OCI-LY3 (cell line): ENCODE measurements at regions not wholly inside any gene's neighbourhood (a gene's known extent, or its start where the extent isn't known, plus 50 kb on each side); places are given as distances from the start of the nearest gene placed in this dataset.

ENCODE experiments used
- EZH2phosphoT487 ChIP-seq: fragments of 200-600 bp; shearing (Covaris generic); IDR thresholded peaks from 2 replicates; pipeline ENCODE4 v1.6.1; 2018; ENCODE audit warnings: antibody characterized with exemption, mixed run types, low read depth
- TF ChIP-seq, protein P1 (sequence below): fragments of 200-600, 300-600 bp; sonication (generic); IDR thresholded peaks from 2 replicates; pipeline ENCODE4 v1.5.1; 2014; ENCODE audit warnings: antibody characterized with exemption, low read length, low read depth

DNA sequence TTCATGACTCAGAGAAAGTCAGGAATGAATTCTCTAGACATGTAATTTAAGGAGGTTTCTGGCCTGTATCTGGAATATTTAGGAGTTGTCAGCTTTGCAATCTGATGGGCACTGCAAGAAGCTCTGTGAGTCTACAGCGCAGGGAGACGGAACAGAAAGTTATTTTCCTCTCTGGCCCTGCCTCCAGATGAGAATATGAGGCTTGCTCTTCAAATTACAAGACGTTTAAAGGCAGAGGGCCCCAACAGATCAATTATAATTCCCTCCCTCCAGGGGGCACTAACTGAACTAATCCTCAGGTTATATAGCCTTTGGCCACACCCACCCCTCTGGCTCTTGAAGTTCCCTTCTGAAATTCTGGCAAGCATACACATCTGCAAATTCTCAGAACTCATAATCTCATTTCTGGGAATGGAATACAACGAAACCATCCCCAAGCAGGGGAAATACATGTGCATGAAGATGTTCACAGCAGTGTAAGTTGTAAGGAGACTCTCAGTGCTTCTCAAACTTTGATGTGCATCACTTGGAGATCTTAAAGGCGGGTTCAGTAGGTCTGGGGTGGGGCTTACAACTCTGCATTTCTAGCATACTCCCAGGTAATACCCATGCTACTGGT lies 307.6 kb downstream of the CWC27 start:
- TF ChIP-seq, protein P1, sequence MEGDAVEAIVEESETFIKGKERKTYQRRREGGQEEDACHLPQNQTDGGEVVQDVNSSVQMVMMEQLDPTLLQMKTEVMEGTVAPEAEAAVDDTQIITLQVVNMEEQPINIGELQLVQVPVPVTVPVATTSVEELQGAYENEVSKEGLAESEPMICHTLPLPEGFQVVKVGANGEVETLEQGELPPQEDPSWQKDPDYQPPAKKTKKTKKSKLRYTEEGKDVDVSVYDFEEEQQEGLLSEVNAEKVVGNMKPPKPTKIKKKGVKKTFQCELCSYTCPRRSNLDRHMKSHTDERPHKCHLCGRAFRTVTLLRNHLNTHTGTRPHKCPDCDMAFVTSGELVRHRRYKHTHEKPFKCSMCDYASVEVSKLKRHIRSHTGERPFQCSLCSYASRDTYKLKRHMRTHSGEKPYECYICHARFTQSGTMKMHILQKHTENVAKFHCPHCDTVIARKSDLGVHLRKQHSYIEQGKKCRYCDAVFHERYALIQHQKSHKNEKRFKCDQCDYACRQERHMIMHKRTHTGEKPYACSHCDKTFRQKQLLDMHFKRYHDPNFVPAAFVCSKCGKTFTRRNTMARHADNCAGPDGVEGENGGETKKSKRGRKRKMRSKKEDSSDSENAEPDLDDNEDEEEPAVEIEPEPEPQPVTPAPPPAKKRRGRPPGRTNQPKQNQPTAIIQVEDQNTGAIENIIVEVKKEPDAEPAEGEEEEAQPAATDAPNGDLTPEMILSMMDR: peak; percentile 48
- TF ChIP-seq EZH2phosphoT487: no peak
